ENCODE measurements at regions not wholly inside any gene's neighbourhood (a gene's known extent, or its start where the extent isn't known, plus 50 kb on each side); places are given as distances from the start of the nearest gene placed in this dataset.

DNA sequence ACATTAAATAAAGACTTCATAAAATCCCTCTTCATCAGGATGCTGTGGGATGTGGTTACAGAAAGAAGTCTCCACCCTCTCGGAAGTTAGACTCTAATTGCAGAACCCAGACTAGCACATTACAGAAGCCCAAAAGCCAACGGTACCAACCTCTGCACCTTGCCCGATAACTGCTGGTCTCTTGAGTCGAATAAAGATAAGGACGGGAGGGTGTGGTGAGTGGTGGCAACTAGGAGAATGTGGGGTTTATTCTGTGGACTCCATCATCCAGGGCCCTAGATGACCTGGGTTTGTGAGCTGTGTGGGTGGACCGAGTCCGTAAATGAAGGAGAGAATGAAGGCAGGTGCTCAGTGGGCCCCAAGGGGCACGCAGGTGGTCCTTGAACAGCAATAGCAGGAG, 462.8 kb upstream of the ID2 start:
- DNase-seq (ENCODE audit: low read depth, low spot score) = no peak
- no peak overlapping the region for H3K9ac ChIP-seq (ENCODE audit: insufficient read length, low read depth)

DNA sequence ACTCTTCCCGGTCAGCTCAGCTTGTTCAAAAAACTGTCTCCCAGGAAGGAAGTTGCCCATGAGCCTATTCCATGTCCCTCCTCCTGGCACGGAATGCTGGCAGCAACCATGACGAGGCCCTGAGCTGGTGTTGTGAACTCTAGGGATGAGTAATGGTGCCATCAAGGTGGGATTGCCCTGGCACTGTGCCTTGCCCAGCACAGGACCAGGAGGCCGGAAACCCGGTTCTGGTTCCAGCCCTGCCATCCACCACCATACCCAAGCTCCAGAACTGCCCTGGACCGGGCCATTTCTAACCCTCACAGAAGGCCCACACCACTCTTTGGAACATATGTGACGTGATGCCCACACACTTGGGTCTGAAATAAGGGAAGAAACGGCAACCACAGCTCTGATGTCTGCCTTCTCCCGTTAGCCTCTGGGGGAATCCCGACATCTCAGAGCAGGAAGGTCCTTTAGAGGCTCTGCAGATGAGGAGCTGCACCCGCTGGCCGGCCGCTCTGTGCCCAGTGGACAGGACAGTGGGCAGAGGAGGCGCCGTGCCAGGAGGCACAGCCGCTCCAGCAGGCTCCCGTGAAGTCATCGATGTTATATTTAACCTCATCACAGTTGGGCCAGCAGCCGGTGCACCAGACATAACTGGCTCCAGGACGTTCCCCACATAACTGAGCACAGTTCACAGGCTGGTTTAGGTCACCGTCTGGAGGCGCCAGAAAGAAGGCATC, 462.1 kb upstream of the ID2 start:
- H3K9ac ChIP-seq (ENCODE audit: insufficient read length, low read depth) = no peak overlapping the region
- no peaks in the 10 kb centered on the region for H3K9me3 ChIP-seq (ENCODE audit: insufficient read depth, low read length)
- no peak overlapping the region for H3K4me3 ChIP-seq (ENCODE audit: insufficient read length, low read depth)
- peaks cover 9% of the 10 kb centered on the region for H3K4me1 ChIP-seq (ENCODE audit: insufficient read depth, insufficient read length)
- no peaks in the 10 kb centered on the region for H3K27me3 ChIP-seq (ENCODE audit: insufficient read depth, insufficient read length)
- no peak for DNase-seq (ENCODE audit: low read depth, low spot score)
- no peaks in the 10 kb centered on the region for H3K36me3 ChIP-seq (ENCODE audit: insufficient read depth, insufficient read length, low read length)
- TF ChIP-seq ZNF274 (IDR thresholded peaks at IDR 0.05; ENCODE audit: low read depth, low read length) (no peak), SUZ12 (IDR thresholded peaks at IDR 0.05; ENCODE audit: extremely low read depth, insufficient read depth, insufficient read length) (no peak), YY1 (IDR thresholded peaks at IDR 0.05; ENCODE audit: insufficient read depth, insufficient read length) (no peak)

More for the DNA sequence above, 462.8 kb upstream of the ID2 start:
- no peak overlapping the region for H3K4me3 ChIP-seq (ENCODE audit: insufficient read length, low read depth)
- H3K36me3 ChIP-seq (ENCODE audit: insufficient read depth, insufficient read length, low read length) = no peaks in the 10 kb centered on the region
- no peaks in the 10 kb centered on the region for H3K27me3 ChIP-seq (ENCODE audit: insufficient read depth, insufficient read length)
- TF ChIP-seq SUZ12 (IDR thresholded peaks at IDR 0.05; ENCODE audit: extremely low read depth, insufficient read depth, insufficient read length) (no peak), ZNF274 (IDR thresholded peaks at IDR 0.05; ENCODE audit: low read depth, low read length) (no peak), YY1 (IDR thresholded peaks at IDR 0.05; ENCODE audit: insufficient read depth, insufficient read length) (no peak)
- peaks cover 9% of the 10 kb centered on the region for H3K4me1 ChIP-seq (ENCODE audit: insufficient read depth, insufficient read length)
- no peaks in the 10 kb centered on the region for H3K9me3 ChIP-seq (ENCODE audit: insufficient read depth, low read length)

DNA sequence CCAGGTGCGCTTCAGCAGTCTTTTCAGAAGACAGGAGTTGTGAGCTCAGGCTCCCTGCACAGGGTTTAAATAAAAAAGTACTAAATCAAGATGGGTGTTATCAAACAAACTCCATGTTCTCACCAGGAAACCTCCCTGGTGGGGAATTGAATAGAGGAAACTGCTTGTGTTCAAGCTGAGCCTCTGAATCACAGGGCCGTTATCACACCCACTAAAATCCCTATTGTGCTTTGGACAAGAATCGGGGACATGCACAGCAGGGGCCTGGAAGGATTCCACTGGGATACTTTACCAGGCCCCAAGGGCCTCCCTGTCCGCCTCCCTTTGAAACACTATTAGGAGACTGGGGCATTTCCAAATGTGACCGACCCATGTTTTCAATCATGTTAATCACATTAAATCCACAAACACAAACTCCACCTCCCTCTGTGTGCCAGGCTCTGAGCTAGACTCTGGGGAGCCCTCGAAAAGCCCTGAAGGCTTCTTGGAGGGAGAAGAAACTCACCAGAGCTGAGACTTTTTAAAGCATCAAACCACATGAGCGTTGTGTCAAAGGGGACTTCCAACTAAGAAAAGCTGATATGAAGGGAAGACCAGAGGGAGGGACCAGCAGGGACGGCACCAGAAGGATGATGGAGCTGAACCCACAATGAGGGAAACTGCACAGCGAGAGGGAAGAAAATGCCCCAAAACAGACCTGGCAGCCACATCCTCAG, 458.7 kb upstream of the ID2 start:
- Histone ChIP-seq H3K27me3 (ENCODE audit: insufficient read depth, insufficient read length) (no peaks in the 10 kb centered on the region), H3K36me3 (ENCODE audit: insufficient read depth, insufficient read length, low read length) (no peaks in the 10 kb centered on the region), H3K9ac (ENCODE audit: insufficient read length, low read depth) (peak overlapping the region; percentile 8), H3K9me3 (ENCODE audit: insufficient read depth, low read length) (no peaks in the 10 kb centered on the region), H3K4me3 (ENCODE audit: insufficient read length, low read depth) (no peak overlapping the region), H3K4me1 (ENCODE audit: insufficient read depth, insufficient read length) (peaks cover 9% of the 10 kb centered on the region)
- DNase-seq (ENCODE audit: low read depth, low spot score) = no peak
- no peak for TF ChIP-seq SUZ12 (IDR thresholded peaks at IDR 0.05; ENCODE audit: extremely low read depth, insufficient read depth, insufficient read length)
- TF ChIP-seq ZNF274 (IDR thresholded peaks at IDR 0.05; ENCODE audit: low read depth, low read length) = no peak
- no peak for TF ChIP-seq YY1 (IDR thresholded peaks at IDR 0.05; ENCODE audit: insufficient read depth, insufficient read length)

DNA sequence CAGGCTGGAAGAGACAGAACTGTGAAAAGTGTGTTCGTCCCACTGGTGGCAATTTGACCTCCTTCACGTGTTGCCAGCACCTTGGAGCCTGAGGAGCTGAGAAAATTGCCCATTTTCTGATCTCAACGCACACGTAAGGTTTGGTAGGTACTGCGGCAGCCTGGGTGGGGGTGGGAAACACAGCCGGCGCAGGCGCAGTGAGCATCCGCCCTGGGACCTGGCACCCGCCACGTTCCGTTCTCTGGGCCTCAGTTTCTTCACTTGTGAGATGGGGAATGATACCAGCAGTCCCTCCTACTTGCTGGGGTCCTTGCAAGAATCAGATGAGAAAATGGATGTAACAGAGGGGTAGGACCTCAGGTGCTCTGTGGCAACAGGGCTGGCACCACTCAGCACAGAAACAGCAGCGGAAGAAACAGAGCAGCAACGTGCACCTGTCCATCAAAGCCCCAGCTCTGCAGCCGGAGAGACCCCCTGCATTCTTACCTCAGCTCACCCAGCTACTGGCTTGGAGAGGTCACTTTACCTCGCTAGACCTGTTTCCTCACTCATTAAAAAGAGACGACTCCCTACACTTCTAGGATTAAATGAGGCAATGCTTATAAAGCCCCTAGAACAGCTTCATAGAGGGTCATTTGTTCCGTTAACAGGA, 458.0 kb upstream of the ID2 start:
- TF ChIP-seq SUZ12 (IDR thresholded peaks at IDR 0.05; ENCODE audit: extremely low read depth, insufficient read depth, insufficient read length) (no peak), YY1 (IDR thresholded peaks at IDR 0.05; ENCODE audit: insufficient read depth, insufficient read length) (no peak), ZNF274 (IDR thresholded peaks at IDR 0.05; ENCODE audit: low read depth, low read length) (no peak)
- no peak for DNase-seq (ENCODE audit: low read depth, low spot score)
- Histone ChIP-seq H3K27me3 (ENCODE audit: insufficient read depth, insufficient read length) (no peaks in the 10 kb centered on the region), H3K36me3 (ENCODE audit: insufficient read depth, insufficient read length, low read length) (no peaks in the 10 kb centered on the region), H3K4me3 (ENCODE audit: insufficient read length, low read depth) (no peak overlapping the region), H3K9ac (ENCODE audit: insufficient read length, low read depth) (peak overlapping the region; percentile 8), H3K4me1 (ENCODE audit: insufficient read depth, insufficient read length) (peaks cover 9% of the 10 kb centered on the region), H3K9me3 (ENCODE audit: insufficient read depth, low read length) (no peaks in the 10 kb centered on the region)

DNA sequence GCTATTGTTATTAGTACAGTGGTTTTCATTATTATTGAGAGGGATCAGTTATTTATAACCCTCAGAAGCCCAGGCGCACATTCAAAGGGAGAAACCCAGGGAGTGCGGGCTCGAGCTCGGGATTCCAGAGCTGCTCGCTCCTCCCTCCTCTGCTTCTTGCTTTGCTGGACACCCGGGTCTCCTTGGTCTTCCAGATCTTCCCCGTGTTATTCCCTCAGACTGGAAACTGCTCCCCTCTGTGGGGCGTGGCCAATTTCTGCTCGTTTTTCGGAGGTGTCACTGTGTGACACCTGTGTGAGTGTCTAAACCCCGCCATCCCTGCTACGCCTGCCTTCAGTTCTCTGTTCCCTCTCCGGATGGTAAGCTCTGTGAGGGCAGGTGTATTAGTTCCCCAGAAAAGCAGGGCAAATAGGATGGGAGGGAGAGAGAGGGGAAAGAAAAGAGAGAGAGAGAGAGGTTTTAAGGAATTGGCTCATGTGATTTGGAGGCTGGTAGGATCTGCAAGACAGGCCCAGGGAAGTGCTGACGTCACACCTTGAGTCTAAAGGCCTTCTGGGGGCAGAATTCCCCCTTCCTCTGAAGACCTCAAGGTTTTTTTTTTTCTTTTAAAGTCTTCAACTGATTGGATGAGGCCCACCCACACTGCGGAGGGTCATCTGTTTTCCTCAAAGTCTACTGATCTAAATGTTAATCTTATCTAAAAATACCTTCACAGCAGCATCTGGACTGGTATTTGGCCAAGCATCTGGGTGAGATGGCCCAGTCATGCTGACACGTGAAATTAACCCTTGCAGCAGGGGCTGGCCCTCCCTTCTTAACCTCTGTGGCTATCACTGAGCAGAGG, 457.3 kb upstream of the ID2 start:
- Histone ChIP-seq H3K9me3 (ENCODE audit: insufficient read depth, low read length) (no peaks in the 10 kb centered on the region), H3K9ac (ENCODE audit: insufficient read length, low read depth) (no peak overlapping the region), H3K4me3 (ENCODE audit: insufficient read length, low read depth) (no peak overlapping the region), H3K27me3 (ENCODE audit: insufficient read depth, insufficient read length) (no peaks in the 10 kb centered on the region), H3K36me3 (ENCODE audit: insufficient read depth, insufficient read length, low read length) (no peaks in the 10 kb centered on the region), H3K4me1 (ENCODE audit: insufficient read depth, insufficient read length) (peaks cover 9% of the 10 kb centered on the region)
- no peak for DNase-seq (ENCODE audit: low read depth, low spot score)
- no peak for TF ChIP-seq SUZ12 (IDR thresholded peaks at IDR 0.05; ENCODE audit: extremely low read depth, insufficient read depth, insufficient read length)
- no peak for TF ChIP-seq ZNF274 (IDR thresholded peaks at IDR 0.05; ENCODE audit: low read depth, low read length)
- no peak for TF ChIP-seq YY1 (IDR thresholded peaks at IDR 0.05; ENCODE audit: insufficient read depth, insufficient read length)

DNA sequence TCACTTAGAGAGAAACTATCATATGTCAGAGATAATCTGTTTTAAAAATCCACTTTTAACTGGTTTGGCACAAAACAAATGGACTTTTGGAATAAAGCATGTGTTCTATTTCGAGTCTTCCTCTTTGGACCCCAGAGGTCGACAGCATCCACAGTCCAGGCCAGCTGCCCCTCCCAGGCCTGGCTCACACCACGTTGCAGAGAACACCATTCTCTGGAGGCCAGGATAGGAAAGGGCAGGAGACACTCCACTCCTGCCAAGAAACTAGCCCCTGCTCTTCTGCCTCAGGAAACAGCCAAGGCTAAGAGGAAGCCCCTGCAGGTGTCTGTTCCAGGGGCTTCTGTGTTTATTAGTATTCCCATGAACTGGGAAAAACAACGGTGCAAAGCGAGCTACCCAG, 456.6 kb upstream of the ID2 start:
- Histone ChIP-seq H3K27me3 (ENCODE audit: insufficient read depth, insufficient read length) (no peaks in the 10 kb centered on the region), H3K36me3 (ENCODE audit: insufficient read depth, insufficient read length, low read length) (no peaks in the 10 kb centered on the region), H3K4me1 (ENCODE audit: insufficient read depth, insufficient read length) (peaks cover 9% of the 10 kb centered on the region), H3K9me3 (ENCODE audit: insufficient read depth, low read length) (no peaks in the 10 kb centered on the region), H3K9ac (ENCODE audit: insufficient read length, low read depth) (no peak overlapping the region), H3K4me3 (ENCODE audit: insufficient read length, low read depth) (no peak overlapping the region)
- TF ChIP-seq SUZ12 (IDR thresholded peaks at IDR 0.05; ENCODE audit: extremely low read depth, insufficient read depth, insufficient read length) (no peak), ZNF274 (IDR thresholded peaks at IDR 0.05; ENCODE audit: low read depth, low read length) (no peak), YY1 (IDR thresholded peaks at IDR 0.05; ENCODE audit: insufficient read depth, insufficient read length) (no peak)
- DNase-seq (ENCODE audit: low read depth, low spot score) = no peak

Measured in NT2/D1 (cell line).